T-cell (primary cell): ENCODE measurements at regions not wholly inside any gene's neighbourhood (a gene's known extent, or its start where the extent isn't known, plus 50 kb on each side); places are given as distances from the start of the nearest gene placed in this dataset.
"Not testable (repeated sequence)": the region's sequence is repeated elsewhere in the genome, so short reads cannot be mapped to it uniquely, and the experiment has no call there.

Experiments used
- ATAC-seq, 4 experiments: fragments of 200-7000 bp in 3 of 4; fragments of 150-1000 bp in 1 of 4; cut with Tn5 transposase; replicated peaks in 1 of 4; 1 replicate in 3 of 4; 2 replicates in 1 of 4; pipeline ENCODE4 v1.10.0; 2021; ENCODE audit warnings: moderate library complexity in 3 of 4, mild to moderate bottlenecking in 2 of 4, moderate number of reproducible peaks in 1 of 4
- CTCF ChIA-PET, 2 donors: fragments of 300-600 bp; sonication (Branson Sonifier 250); formaldehyde crosslinking; loops; one replicate each; lab custom pipeline; 2022; ENCODE audit warnings: antibody characterized with exemption in 2 of 2; lab: Charles Lee
- POLR2A ChIA-PET, 2 donors: fragments of 300-600 bp; sonication (Branson Sonifier 250); formaldehyde crosslinking; loops; one replicate each; lab custom pipeline; 2022; ENCODE audit warnings: antibody characterized with exemption in 2 of 2; lab: Charles Lee
- DNase-seq, 35 experiments: peaks; one replicate each; pipeline versions ENCODE4 v3.0.0 to v3.0.0-alpha.2; 2013 to 2023
- H3K27ac ChIP-seq: one replicate; pipeline ENCODE4 v1.5.1; 2013; ENCODE audit warnings: low read length
- H3K27me3 ChIP-seq, 2 experiments: replicated peaks in 1 of 2; 1 replicate in 1 of 2; 2 replicates in 1 of 2; pipeline versions ENCODE4 v1.6.1 to v1.7.0; 2013; ENCODE audit warnings: low read length in 1 of 2, mixed read lengths in 1 of 2; ENCODE audit not compliant: control insufficient read depth in 2 of 2, insufficient read depth in 2 of 2; ENCODE audit errors: extremely low read depth in 1 of 2
- H3K36me3 ChIP-seq, 2 donors: 1 replicate in 1 of 2; 2 replicates in 1 of 2; pipeline versions ENCODE4 v1.6.1 to v1.7.0; 2013; ENCODE audit warnings: low read length in 1 of 2; ENCODE audit not compliant: control insufficient read depth in 2 of 2, insufficient read depth in 1 of 2; ENCODE audit errors: extremely low read depth in 1 of 2
- H3K4me1 ChIP-seq, 2 experiments: 1 replicate in 1 of 2; 2 replicates in 1 of 2; pipeline versions ENCODE4 v1.6.1 to v1.7.0; 2013; ENCODE audit warnings: low read length in 2 of 2, mixed read lengths in 1 of 2; ENCODE audit not compliant: insufficient read depth in 2 of 2, control insufficient read depth in 1 of 2; ENCODE audit errors: extremely low read depth in 1 of 2
- H3K4me3 ChIP-seq, 2 donors: 1 replicate in 1 of 2; 2 replicates in 1 of 2; pipeline versions ENCODE4 v1.5.1 to v1.7.0; 2013; ENCODE audit warnings: mild to moderate bottlenecking in 2 of 2, low read length in 1 of 2, moderate library complexity in 1 of 2; ENCODE audit not compliant: control insufficient read depth in 1 of 2; ENCODE audit errors: extremely low read depth in 1 of 2
- H3K9me3 ChIP-seq: 2 replicates; pipeline ENCODE4 v1.7.0; 2013
- H3K27ac Mint-ChIP-seq, 2 donors: one replicate each; pipeline ENCODE4 v1.8.0; 2020 to 2021; ENCODE audit warnings: mild to moderate bottlenecking in 2 of 2, mixed read lengths in 2 of 2
- H3K27me3 Mint-ChIP-seq, 2 donors: one replicate each; pipeline ENCODE4 v1.8.0; 2021 to 2022; ENCODE audit warnings: mixed read lengths in 2 of 2
- H3K36me3 Mint-ChIP-seq: one replicate; pipeline ENCODE4 v1.8.0; 2021; ENCODE audit warnings: mixed read lengths
- H3K4me1 Mint-ChIP-seq, 3 donors: one replicate each; pipeline ENCODE4 v1.8.0; 2020 to 2022; ENCODE audit warnings: mixed read lengths in 3 of 3, mild to moderate bottlenecking in 1 of 3
- H3K4me3 Mint-ChIP-seq, 3 donors: one replicate each; pipeline ENCODE4 v1.8.0; 2020 to 2022; ENCODE audit warnings: mild to moderate bottlenecking in 3 of 3, mixed read lengths in 3 of 3, moderate library complexity in 3 of 3
- H3K9me3 Mint-ChIP-seq, 3 donors: one replicate each; pipeline ENCODE4 v1.8.0; 2020 to 2022; ENCODE audit warnings: mixed read lengths in 3 of 3
- WGBS: methylation state at CpG from one replicate; pipeline ENCODE4 v1.1.5; 2013; ENCODE audit warnings: missing lambda C conversion rate; ENCODE audit not compliant: insufficient coverage; 5-methylcytosine and 5-hydroxymethylcytosine counted together

DNA sequence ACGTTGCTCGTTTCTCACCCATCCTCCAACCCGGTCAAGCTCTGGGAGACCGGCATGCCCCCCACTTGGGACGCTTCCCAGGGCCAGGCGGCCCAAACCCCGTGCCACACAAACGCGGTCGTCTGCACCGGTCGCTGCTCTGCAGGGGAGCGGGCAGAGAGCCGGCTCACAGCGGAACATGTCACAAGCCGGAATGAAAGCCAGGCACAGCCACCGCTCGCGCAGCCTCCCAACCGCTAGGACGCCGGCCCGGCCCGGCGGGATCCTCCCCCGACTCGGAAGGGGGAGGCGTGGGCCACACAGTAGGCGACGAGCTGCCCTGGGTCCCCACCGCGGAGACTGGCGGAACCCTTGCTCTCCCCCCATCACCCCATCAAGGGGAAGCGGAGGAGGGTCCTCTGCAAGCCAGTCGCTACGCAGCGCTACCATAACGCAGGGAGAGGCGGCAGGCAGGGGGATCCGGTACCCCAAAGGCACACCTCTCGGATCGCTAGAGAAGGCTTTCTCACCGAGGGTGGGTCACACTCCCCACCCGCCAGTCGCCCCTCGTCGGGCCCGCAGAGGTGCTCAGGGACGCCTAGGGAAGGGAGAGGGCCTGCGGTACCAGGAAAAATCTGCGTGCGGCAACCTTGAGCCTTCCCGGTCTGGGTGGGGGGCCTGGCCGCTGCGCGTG lies 768.4 kb upstream of the DEFB115 start:
- H3K36me3 ChIP-seq, result no peaks in the 10 kb centered on the region
- no peaks in the 10 kb centered on the region for H3K4me1 ChIP-seq
- H3K36me3 Mint-ChIP-seq, result no peaks in the 10 kb centered on the region
- H3K27me3 ChIP-seq, result no peaks in the 10 kb centered on the region
- H3K9me3 Mint-ChIP-seq, result peaks cover 9 to 23% (median 14%) of the 10 kb centered on the region in 3 donors
- no peak overlapping the region for H3K27ac ChIP-seq
- H3K9me3 ChIP-seq, result no peaks in the 10 kb centered on the region
- DNase-seq (no peak), ATAC-seq (no peak)
- CTCF ChIA-PET, result no interaction called here
- no peak overlapping the region for H3K27ac Mint-ChIP-seq
- no peaks in the 10 kb centered on the region for H3K4me1 Mint-ChIP-seq
- POLR2A ChIA-PET, result no interaction called here
- 69% methylated on average over 50 of the region's 56 CpGs for WGBS
- no peak overlapping the region for H3K4me3 Mint-ChIP-seq
- H3K27me3 Mint-ChIP-seq, result no peaks in the 10 kb centered on the region
- H3K4me3 ChIP-seq, result no peak overlapping the region

DNA sequence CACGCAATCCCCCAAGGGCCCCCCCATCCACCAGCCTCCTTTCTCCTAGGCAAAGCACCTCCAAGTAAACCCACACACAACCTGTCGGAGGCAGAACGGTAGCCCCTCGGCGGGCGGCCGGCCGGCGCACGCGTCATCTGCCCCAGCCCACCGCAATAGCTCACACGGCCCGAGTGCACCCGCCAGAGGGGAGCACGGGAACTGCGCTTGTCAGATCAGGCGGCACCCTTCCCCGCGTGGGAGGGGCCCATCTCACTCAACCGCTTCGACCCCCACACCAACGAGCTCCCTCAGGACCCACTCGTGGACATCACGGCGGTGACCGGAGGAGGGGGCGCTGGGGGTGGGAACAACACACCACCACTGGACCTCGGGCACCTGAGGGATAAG lies 767.9 kb upstream of the DEFB115 start:
- 84% methylated on average over 19 of the region's 29 CpGs for WGBS
- H3K9me3 ChIP-seq, result no peaks in the 10 kb centered on the region
- POLR2A ChIA-PET, result no interaction called here

DNA sequence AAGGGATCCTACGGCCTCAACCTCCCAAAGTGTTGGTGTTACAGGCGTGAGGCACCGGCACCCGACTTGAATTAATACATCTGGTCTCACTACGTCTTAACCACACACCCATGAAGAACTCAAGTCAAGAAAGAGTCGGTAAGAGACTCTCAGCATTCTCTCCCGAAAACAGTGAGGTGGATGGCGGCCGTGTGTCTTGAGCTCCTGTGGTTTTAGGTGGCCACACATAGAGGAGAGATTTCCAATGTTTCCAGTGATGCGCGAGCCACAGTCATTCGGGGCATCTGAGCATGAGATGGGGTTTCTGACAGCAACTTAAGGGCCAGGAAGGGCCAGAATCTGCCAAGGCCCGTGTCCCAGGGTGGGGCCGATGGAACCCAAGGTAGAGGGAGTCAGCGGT lies 766.4 kb upstream of the DEFB115 start:
- Histone ChIP-seq H3K4me3 (no peak overlapping the region), H3K36me3 (no peaks in the 10 kb centered on the region), H3K27ac (no peak overlapping the region), H3K27me3 (no peaks in the 10 kb centered on the region), H3K4me1 (no peaks in the 10 kb centered on the region), H3K9me3 (no peaks in the 10 kb centered on the region)
- ChIA-PET CTCF (no interaction called here), POLR2A (no interaction called here)
- WGBS, result 95% methylated on average over 11 of the region's 15 CpGs
- H3K9me3 Mint-ChIP-seq, result peaks cover 4 to 21% (median 13%) of the 10 kb centered on the region in 3 donors
- H3K4me1 Mint-ChIP-seq, result no peaks in the 10 kb centered on the region
- DNase-seq (no peak), ATAC-seq (no peak)
- no peak overlapping the region for H3K27ac Mint-ChIP-seq
- no peaks in the 10 kb centered on the region for H3K36me3 Mint-ChIP-seq
- H3K27me3 Mint-ChIP-seq, result no peaks in the 10 kb centered on the region
- H3K4me3 Mint-ChIP-seq, result no peak overlapping the region

More for the DNA sequence above, 767.9 kb upstream of the DEFB115 start:
- H3K9me3 Mint-ChIP-seq, result peaks cover 9 to 24% (median 14%) of the 10 kb centered on the region in 3 donors
- H3K4me3 Mint-ChIP-seq, result no peak overlapping the region
- Histone ChIP-seq H3K27ac (no peak overlapping the region), H3K4me1 (no peaks in the 10 kb centered on the region), H3K36me3 (no peaks in the 10 kb centered on the region), H3K27me3 (no peaks in the 10 kb centered on the region), H3K4me3 (no peak overlapping the region)
- H3K36me3 Mint-ChIP-seq, result no peaks in the 10 kb centered on the region
- CTCF ChIA-PET, result no interaction called here
- H3K27me3 Mint-ChIP-seq, result no peaks in the 10 kb centered on the region
- no peaks in the 10 kb centered on the region for H3K4me1 Mint-ChIP-seq
- DNase-seq (no peak), ATAC-seq (no peak)
- H3K27ac Mint-ChIP-seq, result no peak overlapping the region

DNA sequence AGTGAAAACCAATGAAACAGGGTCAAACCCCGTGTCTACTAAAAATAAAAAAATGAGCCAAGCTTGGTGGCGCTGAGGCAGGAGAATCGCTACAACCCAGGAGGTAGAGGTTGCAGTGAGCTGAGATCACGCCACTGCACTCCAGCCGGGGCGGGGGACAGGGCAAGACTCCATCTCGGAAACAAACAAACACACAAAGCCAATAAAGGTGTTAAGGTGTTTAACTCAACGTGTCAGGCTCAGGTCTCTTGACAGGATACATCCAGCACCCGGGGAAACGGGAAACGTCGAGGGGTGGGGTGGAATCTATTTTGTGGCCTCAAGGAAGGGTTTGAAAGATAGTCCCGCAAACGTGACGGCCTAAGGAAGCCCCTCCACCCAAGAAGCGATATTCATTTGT lies 760.8 kb upstream of the DEFB115 start:
- H3K27me3 ChIP-seq, POLR2A ChIA-PET, H3K27ac ChIP-seq, H3K36me3 ChIP-seq, H3K4me3 Mint-ChIP-seq, H3K4me3 ChIP-seq, H3K4me1 ChIP-seq, H3K36me3 Mint-ChIP-seq, DNase-seq, ATAC-seq, H3K4me1 Mint-ChIP-seq, H3K27me3 Mint-ChIP-seq, H3K9me3 ChIP-seq, H3K9me3 Mint-ChIP-seq, H3K27ac Mint-ChIP-seq, CTCF ChIA-PET: not testable (repeated sequence)
- WGBS, result 100% methylated on average over 1 of the region's 16 CpGs

DNA sequence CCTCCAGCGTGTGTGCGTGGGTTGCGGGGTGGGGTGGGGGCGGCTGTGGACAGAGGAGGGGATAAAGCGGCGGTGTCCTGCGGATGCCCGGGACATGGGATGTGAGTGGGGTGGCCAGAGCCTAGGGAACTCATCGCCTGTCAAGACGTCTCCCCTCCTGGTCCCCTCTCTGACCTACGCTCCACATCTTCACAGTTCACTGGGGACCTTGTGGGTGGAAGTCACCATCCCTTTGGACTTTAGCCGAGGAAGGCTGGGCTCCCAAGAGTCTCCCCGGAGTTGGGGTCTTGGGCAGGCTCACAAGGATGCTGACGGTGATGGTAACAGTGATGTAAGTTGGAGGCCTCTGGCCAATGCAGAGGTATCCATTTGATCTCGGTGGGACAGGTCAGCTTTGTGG lies 760.3 kb upstream of the DEFB115 start:
- DNase-seq, H3K27me3 ChIP-seq, POLR2A ChIA-PET, ATAC-seq, H3K4me3 ChIP-seq, H3K27ac Mint-ChIP-seq, H3K36me3 ChIP-seq, H3K4me3 Mint-ChIP-seq, H3K4me1 ChIP-seq, H3K9me3 ChIP-seq, H3K27me3 Mint-ChIP-seq, CTCF ChIA-PET, H3K9me3 Mint-ChIP-seq, H3K4me1 Mint-ChIP-seq, H3K36me3 Mint-ChIP-seq, H3K27ac ChIP-seq: not testable (repeated sequence)
- 86% methylated on average over 2 of the region's 15 CpGs for WGBS

DNA sequence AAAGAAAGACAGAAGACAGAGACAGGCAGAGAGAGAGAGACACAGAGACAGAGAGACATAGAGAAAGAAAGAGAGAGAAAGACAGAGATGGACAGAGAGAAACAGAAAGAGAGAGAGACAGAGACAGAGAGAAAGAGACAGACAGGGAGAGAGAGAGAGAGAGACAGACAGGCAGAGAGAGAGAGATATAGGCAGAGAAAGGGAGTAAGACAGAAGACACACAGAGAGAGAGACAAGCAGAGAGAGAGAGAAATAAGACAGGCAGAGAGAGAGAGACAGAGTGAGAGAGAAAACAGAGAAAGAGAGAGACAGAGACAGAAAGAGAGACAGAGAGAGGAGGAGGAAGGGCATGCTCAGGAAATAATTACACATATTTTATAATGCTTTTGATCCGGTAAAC lies 758.3 kb upstream of the DEFB115 start:
- H3K27ac Mint-ChIP-seq, result no peak overlapping the region
- no peaks in the 10 kb centered on the region for H3K4me1 Mint-ChIP-seq
- WGBS, result no CpG with 5 or more reads among the region's 1 CpG
- peaks cover 0 to under 1% (median 0%) of the 10 kb centered on the region in 3 donors for H3K9me3 Mint-ChIP-seq
- no peaks in the 10 kb centered on the region for H3K9me3 ChIP-seq
- H3K36me3 Mint-ChIP-seq, result no peaks in the 10 kb centered on the region
- no peak overlapping the region for H3K27ac ChIP-seq
- DNase-seq (no peak), ATAC-seq (no peak)
- CTCF ChIA-PET, result no interaction called here
- no peaks in the 10 kb centered on the region for H3K4me1 ChIP-seq
- H3K27me3 ChIP-seq, result no peaks in the 10 kb centered on the region
- no peaks in the 10 kb centered on the region for H3K27me3 Mint-ChIP-seq
- POLR2A ChIA-PET, result no interaction called here
- no peak overlapping the region for H3K4me3 Mint-ChIP-seq
- no peaks in the 10 kb centered on the region for H3K36me3 ChIP-seq
- H3K4me3 ChIP-seq, result no peak overlapping the region
